Natural killer cell (primary cell): ENCODE measurements at regions not wholly inside any gene's neighbourhood (a gene's known extent, or its start where the extent isn't known, plus 50 kb on each side); places are given as distances from the start of the nearest gene placed in this dataset.

Experiments used
- ATAC-seq, 3 donors: fragments of 150-1000 bp in 2 of 3; fragments of 200-7000 bp in 1 of 3; cut with Tn5 transposase; 1 replicate in 1 of 3; 2 replicates in 2 of 3; pipeline ENCODE4 v1.10.0; 2021; ENCODE audit warnings: mild to moderate bottlenecking in 2 of 3, moderate library complexity in 2 of 3
- DNase-seq, 2 donors: peaks; one replicate each; pipeline versions ENCODE4 v3.0.0 to v3.0.0-alpha.2; 2013 to 2021; ENCODE audit warnings: mixed read lengths in 1 of 2
- H3K27ac ChIP-seq: one replicate; pipeline ENCODE4 v1.5.1; 2013; ENCODE audit warnings: mild to moderate bottlenecking, low read length
- H3K27me3 ChIP-seq: one replicate; pipeline ENCODE4 v1.6.1; 2013; ENCODE audit warnings: low read length; ENCODE audit not compliant: control insufficient read depth, insufficient read depth
- H3K36me3 ChIP-seq: one replicate; pipeline ENCODE4 v1.6.1; 2013; ENCODE audit warnings: low read length; ENCODE audit not compliant: control insufficient read depth, insufficient read depth
- H3K4me1 ChIP-seq: one replicate; pipeline ENCODE4 v1.6.1; 2013; ENCODE audit warnings: low read length; ENCODE audit not compliant: control insufficient read depth, insufficient read depth
- H3K4me3 ChIP-seq: one replicate; pipeline ENCODE4 v1.5.1; 2013; ENCODE audit warnings: low read length
- H3K9me3 ChIP-seq: one replicate; pipeline ENCODE4 v1.6.1; 2013; ENCODE audit warnings: low read length; ENCODE audit not compliant: control insufficient read depth, insufficient read depth
- H3K27ac Mint-ChIP-seq, 2 donors: one replicate each; pipeline ENCODE4 v1.8.0; 2022; ENCODE audit warnings: mild to moderate bottlenecking in 2 of 2, mixed read lengths in 2 of 2, moderate library complexity in 1 of 2
- H3K27me3 Mint-ChIP-seq, 2 donors: one replicate each; pipeline ENCODE4 v1.8.0; 2022; ENCODE audit warnings: low read depth in 2 of 2, mixed read lengths in 2 of 2
- H3K36me3 Mint-ChIP-seq: one replicate; pipeline ENCODE4 v1.8.0; 2022; ENCODE audit warnings: mixed read lengths
- H3K4me1 Mint-ChIP-seq, 2 donors: one replicate each; pipeline ENCODE4 v1.8.0; 2022; ENCODE audit warnings: mixed read lengths in 2 of 2
- H3K4me3 Mint-ChIP-seq: one replicate; pipeline ENCODE4 v1.8.0; 2022; ENCODE audit warnings: mild to moderate bottlenecking, moderate library complexity, mixed read lengths
- H3K9me3 Mint-ChIP-seq, 2 donors: one replicate each; pipeline ENCODE4 v1.8.0; 2022; ENCODE audit warnings: mixed read lengths in 2 of 2
- WGBS: methylation state at CpG from one replicate; pipeline ENCODE4 v1.1.7; 2013; ENCODE audit warnings: missing lambda C conversion rate; ENCODE audit not compliant: insufficient coverage; 5-methylcytosine and 5-hydroxymethylcytosine counted together
- intact Hi-C: fragments of 100-400 bp; cut with micrococcal nuclease; formaldehyde crosslinking; loops from one replicate; pipeline ENCODE4 v1.14.2; 2022
- TF ChIP-seq, protein P1 (sequence below): fragments of 200-600 bp; IDR thresholded peaks from one replicate; pipeline ENCODE4 v1.8.0; 2022; ENCODE audit warnings: antibody characterized with exemption

DNA sequence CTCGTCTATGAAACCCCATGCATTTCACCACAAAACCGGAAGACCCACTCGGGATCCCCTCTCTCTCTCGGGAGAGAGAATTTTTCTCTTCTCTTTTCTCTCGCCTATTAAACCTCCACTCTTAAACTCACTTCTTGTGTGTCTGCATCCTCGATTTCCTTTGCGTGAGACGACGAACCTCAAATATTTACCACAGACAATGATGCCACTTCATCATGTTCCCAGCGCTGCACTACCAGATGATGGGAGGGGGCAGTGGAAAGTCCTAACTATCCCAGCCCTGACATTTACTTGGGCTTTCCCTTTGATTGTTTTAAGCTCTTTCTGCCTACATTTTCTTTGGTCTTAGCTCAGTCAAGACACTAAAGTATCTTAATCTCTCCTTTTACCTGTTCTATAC, 906.7 kb downstream of the GRID1 start:
- H3K9me3 ChIP-seq, result no peaks in the 10 kb centered on the region

DNA sequence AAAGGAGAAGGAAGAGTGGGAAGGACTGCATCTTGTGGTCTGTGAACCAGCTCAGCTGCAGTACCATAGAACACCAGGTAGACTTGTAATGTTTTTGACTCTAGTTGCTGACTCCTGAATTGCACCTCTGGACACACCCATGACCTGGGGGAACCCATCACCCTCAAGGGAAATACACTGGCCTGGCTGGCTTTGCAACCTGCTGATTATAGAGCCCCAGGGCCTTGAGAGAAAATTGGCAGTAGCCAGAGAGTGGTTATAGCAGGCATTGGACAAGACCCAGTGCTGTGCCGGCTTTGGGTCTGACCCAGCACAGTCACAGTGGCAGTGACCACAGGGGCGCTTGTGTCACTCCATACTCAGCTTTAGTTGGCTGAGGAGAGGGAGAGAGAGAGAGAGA, 902.3 kb downstream of the GRID1 start:
- H3K9me3 ChIP-seq, result no peaks in the 10 kb centered on the region
- TF ChIP-seq, protein P1, sequence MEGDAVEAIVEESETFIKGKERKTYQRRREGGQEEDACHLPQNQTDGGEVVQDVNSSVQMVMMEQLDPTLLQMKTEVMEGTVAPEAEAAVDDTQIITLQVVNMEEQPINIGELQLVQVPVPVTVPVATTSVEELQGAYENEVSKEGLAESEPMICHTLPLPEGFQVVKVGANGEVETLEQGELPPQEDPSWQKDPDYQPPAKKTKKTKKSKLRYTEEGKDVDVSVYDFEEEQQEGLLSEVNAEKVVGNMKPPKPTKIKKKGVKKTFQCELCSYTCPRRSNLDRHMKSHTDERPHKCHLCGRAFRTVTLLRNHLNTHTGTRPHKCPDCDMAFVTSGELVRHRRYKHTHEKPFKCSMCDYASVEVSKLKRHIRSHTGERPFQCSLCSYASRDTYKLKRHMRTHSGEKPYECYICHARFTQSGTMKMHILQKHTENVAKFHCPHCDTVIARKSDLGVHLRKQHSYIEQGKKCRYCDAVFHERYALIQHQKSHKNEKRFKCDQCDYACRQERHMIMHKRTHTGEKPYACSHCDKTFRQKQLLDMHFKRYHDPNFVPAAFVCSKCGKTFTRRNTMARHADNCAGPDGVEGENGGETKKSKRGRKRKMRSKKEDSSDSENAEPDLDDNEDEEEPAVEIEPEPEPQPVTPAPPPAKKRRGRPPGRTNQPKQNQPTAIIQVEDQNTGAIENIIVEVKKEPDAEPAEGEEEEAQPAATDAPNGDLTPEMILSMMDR, result no peak
- no peaks in the 10 kb centered on the region for H3K27me3 ChIP-seq
- H3K9me3 Mint-ChIP-seq, result peaks cover 10 to 31% of the 10 kb centered on the region in 2 donors
- DNase-seq, result no peak
- no peak overlapping the region for H3K4me3 ChIP-seq
- no peaks in the 10 kb centered on the region for H3K36me3 ChIP-seq
- no peak for ATAC-seq
- H3K4me1 Mint-ChIP-seq, result no peaks in the 10 kb centered on the region
- intact Hi-C loops, result no loop called here
- no peaks in the 10 kb centered on the region for H3K27me3 Mint-ChIP-seq
- 79% methylated on average over 2 of the region's 2 CpGs for WGBS
- no peaks in the 10 kb centered on the region for H3K36me3 Mint-ChIP-seq
- no peak overlapping the region for H3K27ac Mint-ChIP-seq
- H3K4me1 ChIP-seq, result no peaks in the 10 kb centered on the region
- H3K4me3 Mint-ChIP-seq, result no peak overlapping the region
- H3K27ac ChIP-seq, result no peak overlapping the region

More for the DNA sequence above, 906.7 kb downstream of the GRID1 start:
- Histone ChIP-seq H3K27me3 (no peaks in the 10 kb centered on the region), H3K4me3 (no peak overlapping the region), H3K4me1 (no peaks in the 10 kb centered on the region), H3K27ac (no peak overlapping the region), H3K36me3 (no peaks in the 10 kb centered on the region)
- TF ChIP-seq, protein P1, result no peak
- no peak for ATAC-seq
- intact Hi-C loops, result no loop called here
- H3K36me3 Mint-ChIP-seq, result no peaks in the 10 kb centered on the region
- H3K27me3 Mint-ChIP-seq, result no peaks in the 10 kb centered on the region
- H3K4me3 Mint-ChIP-seq, result no peak overlapping the region
- no peak overlapping the region for H3K27ac Mint-ChIP-seq
- DNase-seq, result no peak
- H3K9me3 Mint-ChIP-seq, result peaks cover 5 to 15% of the 10 kb centered on the region in 2 donors
- no peaks in the 10 kb centered on the region for H3K4me1 Mint-ChIP-seq
- 94% methylated on average over 10 of the region's 10 CpGs for WGBS

DNA sequence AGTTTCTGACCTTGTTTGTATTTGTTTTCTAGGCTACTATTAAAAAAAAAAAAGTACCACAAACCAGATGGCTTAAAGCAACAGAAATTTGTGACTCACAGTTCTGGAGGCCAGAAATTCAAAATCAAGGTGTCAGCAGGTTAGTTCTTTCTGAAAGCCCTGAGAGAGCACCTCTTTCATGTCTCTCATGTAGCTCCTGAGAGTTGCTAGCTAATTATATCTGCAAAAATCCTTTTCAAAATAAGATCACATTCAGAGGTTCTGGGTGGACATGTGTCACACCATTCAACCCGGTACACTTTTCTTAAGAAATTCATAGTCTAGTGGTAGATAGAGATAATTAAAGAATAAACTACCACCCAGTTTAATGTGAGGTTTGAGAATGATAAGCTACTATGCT, 888.6 kb downstream of the GRID1 start:
- TF ChIP-seq, protein P1, result no peak
- ATAC-seq (no peak), DNase-seq (no peak)
- H3K4me3 Mint-ChIP-seq, result no peak overlapping the region
- Histone ChIP-seq H3K4me3 (no peak overlapping the region), H3K27me3 (no peaks in the 10 kb centered on the region), H3K36me3 (no peaks in the 10 kb centered on the region), H3K27ac (no peak overlapping the region), H3K9me3 (no peaks in the 10 kb centered on the region), H3K4me1 (no peaks in the 10 kb centered on the region)
- intact Hi-C loops, result no loop called here
- H3K36me3 Mint-ChIP-seq, result no peaks in the 10 kb centered on the region
- no peaks in the 10 kb centered on the region for H3K4me1 Mint-ChIP-seq
- H3K27me3 Mint-ChIP-seq, result no peaks in the 10 kb centered on the region
- H3K27ac Mint-ChIP-seq, result no peak overlapping the region
- peaks cover 4 to 6% of the 10 kb centered on the region in 2 donors for H3K9me3 Mint-ChIP-seq
- WGBS, result no CpG with 5 or more reads among the region's 1 CpG

DNA sequence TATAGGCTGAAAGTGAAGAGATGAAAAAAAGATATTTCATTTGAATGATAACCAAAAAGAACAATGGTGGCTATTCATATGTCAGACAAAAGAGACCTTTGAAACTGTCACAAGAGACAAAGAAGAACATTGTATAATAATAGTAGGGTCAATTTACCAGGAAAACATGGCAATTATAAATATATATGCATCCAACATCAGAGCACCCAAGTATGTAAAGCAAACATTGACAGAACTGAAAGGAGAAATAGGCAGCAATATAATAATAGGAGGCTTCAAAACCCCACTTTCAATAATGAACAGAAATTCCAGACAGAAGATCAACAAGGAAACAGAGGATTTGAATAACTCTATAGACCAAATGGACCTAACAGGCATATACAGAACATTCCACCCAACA, 876.2 kb downstream of the GRID1 start:
- H3K36me3 ChIP-seq, result no peaks in the 10 kb centered on the region
- H3K4me3 Mint-ChIP-seq, result no peak overlapping the region
- no peaks in the 10 kb centered on the region for H3K27me3 ChIP-seq
- H3K4me1 ChIP-seq, result no peaks in the 10 kb centered on the region
- no peaks in the 10 kb centered on the region for H3K27me3 Mint-ChIP-seq
- H3K9me3 ChIP-seq, result no peaks in the 10 kb centered on the region
- intact Hi-C loops, result no loop called here
- no peaks in the 10 kb centered on the region for H3K4me1 Mint-ChIP-seq
- H3K9me3 Mint-ChIP-seq, result peaks cover 5 to 6% of the 10 kb centered on the region in 2 donors
- no peaks in the 10 kb centered on the region for H3K36me3 Mint-ChIP-seq
- TF ChIP-seq, protein P1, result no peak
- DNase-seq (no peak), ATAC-seq (no peak)
- H3K4me3 ChIP-seq, result no peak overlapping the region
- no peak overlapping the region for H3K27ac ChIP-seq
- no peak overlapping the region for H3K27ac Mint-ChIP-seq
